Inflammatory macrophage treated with lipopolysaccharide for 1 hour (primary cell): ENCODE measurements at regions not wholly inside any gene's neighbourhood (a gene's known extent, or its start where the extent isn't known, plus 50 kb on each side); places are given as distances from the start of the nearest gene placed in this dataset.
"Not testable (repeated sequence)": the region's sequence is repeated elsewhere in the genome, so short reads cannot be mapped to it uniquely, and the experiment has no call there.

Source experiments
- DNase-seq, 2 donors: peaks; one replicate each; pipeline ENCODE4 v3.0.0-alpha.2; 2020 to 2022

GRCh38 chr14:59017285-59017965 lies 171.0 kb upstream of the DAAM1 start:
- DNase-seq, result no peak

DNA sequence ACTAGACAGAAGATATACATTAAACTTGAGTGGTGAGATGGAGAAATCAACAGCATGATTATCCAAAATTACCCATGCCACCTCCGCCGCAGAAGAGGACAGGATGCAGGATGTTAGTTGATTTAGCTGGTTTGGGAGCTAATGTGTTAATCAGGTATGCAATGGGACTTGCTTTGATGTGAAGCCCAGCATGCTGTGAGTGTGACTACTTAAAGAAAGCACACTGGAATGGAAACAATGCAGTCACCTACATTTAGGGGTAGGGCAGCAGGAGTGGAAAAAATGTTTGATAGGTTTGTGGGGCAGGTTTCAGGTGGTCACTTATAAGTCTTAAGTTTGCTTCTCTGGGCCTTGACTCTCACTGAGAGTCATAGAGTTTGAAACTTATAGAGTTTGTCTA lies 170.0 kb upstream of the DAAM1 start:
- no peak for DNase-seq

GRCh38 chr14:59018978-59019377 lies 169.5 kb upstream of the DAAM1 start:
- no peak for DNase-seq

DNA sequence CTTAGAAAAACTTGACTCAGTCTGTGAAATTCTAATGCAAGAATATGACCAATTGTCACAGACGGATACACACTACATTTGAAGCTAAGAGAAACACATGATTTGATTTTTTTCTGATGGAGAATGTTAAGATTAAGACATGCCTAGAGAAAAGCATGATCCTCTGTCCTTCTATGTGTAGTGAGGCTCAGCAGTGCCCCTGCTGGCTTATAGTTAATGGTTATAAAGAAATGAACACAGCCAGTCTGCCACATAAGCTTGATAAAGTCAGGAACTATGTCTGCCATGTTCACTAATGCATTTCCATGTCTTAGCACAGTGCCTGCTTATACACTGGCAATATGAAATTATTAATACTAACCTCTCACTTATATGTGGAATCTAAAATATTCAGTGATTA lies 168.1 kb upstream of the DAAM1 start:
- peak; percentile 6 to 16 for DNase-seq

- no peak for DNase-seq
Measured at GRCh38 chr14:59022144-59022543, 166.3 kb upstream of the DAAM1 start.

GRCh38 chr14:59026081-59026480 lies 162.4 kb upstream of the DAAM1 start:
- DNase-seq, result no peak

- not testable (repeated sequence) for DNase-seq
Measured at GRCh38 chr14:59026640-59027039, 161.8 kb upstream of the DAAM1 start.

- peak; percentile 19 to 54 for DNase-seq
Measured at GRCh38 chr14:59028476-59029202, 159.8 kb upstream of the DAAM1 start.

DNA sequence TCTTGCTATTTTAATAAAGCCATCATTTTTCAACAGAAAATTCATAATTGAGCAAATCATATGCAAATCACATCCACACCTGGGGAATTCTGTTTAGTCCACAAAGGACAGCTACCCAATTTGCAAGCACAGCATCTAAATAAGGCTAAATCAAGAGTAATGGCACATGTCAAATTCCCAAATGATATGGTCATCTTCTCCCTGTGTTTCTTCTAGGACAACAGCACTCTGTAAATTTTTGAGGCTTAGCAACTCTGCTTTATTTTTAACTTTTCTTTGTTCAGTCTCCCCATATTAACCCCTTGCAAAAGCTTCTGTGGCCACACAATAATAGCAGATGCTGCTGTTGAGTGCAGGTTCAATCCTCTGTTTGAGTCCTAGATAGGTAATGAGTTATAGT lies 155.6 kb upstream of the DAAM1 start:
- DNase-seq, result no peak

DNA sequence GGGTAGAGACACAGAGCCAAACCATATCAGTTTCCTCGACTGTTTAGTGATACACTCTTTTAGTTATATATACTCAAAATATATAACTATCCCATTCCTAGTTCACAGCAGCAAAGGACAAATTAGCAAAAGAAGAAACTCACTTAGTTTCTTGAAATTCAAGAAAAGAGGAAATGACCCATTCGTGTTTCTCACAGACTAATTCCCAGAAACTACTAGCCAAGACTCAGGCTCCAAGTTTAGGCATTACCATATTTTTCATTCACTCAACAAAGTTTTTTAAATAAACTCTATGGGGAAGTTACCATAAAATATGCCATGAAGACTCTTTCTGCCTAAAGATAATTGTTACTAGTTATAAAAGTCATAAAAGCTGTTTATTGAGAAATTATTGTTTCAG lies 152.3 kb upstream of the DAAM1 start:
- DNase-seq, result peak; percentile 19 to 25

- DNase-seq, result peak in 1 of 2 donors; percentile 4
Measured at GRCh38 chr14:59037086-59037485, 151.4 kb upstream of the DAAM1 start.

- DNase-seq, result no peak
Measured at GRCh38 chr14:59037620-59038019, 150.8 kb upstream of the DAAM1 start.

DNA sequence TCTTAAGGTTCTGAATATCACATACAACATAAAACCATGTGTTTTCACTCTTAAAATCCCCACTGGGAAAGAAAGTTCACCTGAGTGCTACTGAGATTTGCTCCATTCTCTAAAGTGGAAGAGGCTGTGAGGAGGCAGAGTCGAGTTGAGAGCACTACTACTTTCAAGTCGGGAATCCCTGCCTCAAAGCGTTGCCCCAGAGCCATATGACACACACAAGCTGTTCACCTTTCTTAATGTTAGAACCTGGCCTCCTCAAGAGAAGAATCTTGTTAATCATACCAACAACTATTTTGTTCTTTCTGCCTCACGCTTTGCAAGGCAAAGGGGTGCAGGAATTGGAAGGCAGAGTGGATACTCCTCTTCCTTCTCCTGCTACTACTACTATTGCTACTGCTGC lies 149.7 kb upstream of the DAAM1 start:
- no peak for DNase-seq

DNA sequence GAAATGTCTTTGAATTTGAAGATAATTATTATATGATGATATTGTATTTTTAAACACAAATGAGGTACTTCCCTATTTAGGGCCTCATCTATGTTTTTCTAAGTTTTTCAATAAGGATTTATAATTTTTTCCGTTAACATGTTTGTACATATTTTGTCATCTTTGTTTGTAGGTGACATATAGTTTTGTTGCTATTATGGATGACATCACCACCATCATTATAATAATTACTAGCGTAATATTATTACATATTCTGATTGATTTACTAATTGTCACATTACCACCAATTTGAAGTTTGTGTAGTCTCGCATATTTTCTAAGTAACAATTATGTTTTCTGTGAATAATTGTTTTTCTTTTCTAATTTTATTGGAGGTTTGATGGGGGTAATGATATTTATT lies 147.2 kb upstream of the DAAM1 start:
- DNase-seq, result no peak

DNA sequence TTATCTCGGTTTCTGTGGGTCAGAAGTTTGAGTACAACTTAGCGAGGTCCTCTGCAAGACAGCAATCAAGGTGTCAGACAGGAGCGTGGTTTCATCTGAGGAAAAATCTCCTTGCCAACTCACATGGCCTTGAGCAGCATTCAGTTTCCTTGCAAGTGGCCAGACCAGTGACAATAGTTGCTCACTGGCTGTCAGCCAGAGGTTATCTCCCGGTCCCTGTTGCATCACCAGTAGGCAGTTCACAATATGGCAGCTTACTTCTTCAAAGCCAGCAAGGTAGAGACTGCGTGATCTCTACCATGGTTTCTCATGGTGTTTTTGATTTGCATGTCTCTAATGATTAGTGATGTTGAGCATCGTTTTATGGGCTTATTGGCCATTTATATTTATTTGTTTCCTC lies 143.8 kb upstream of the DAAM1 start:
- DNase-seq, result no peak

GRCh38 chr14:59046746-59047145 lies 141.7 kb upstream of the DAAM1 start:
- DNase-seq, result no peak

DNA sequence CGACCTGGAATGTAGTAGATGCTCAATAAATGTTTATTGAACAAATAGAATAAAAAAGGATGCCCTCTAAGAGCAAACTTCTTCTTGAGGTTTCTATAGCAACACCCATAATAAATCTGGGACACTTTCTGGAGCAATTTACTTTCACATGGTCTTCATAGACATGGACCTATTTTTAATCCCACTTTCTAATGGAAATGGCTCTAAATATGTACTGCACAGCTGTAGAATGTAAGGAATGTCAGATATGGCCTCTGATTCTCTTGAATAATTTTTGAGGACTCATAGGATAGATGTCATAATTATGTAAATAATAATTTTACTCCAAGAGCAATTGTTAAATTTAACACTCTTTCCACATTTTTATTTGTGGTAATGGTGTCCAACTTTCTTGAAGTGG lies 133.5 kb upstream of the DAAM1 start:
- no peak for DNase-seq

- peak; percentile 8 to 58 for DNase-seq
Measured at GRCh38 chr14:59055439-59056045, 132.9 kb upstream of the DAAM1 start.

GRCh38 chr14:59057551-59057950 lies 130.9 kb upstream of the DAAM1 start:
- DNase-seq, result no peak

DNA sequence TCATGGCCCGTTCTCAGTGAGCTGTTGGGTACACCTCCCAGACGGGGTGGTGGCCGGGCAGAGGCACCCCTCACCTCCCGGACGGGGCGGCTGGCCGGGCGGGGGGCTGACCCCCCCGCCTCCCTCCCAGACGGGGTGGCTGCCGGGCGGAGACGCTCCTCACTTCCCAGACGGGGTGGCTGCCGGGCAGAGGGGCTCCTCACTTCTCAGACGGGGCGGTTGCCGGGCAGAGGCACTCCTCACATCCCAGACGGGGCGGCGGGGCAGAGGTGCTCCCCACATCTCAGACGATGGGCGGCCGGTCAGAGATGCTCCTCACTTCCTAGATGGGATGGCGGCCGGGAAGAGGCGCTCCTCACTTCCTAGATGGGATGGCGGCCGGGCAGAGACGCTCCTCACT lies 129.7 kb upstream of the DAAM1 start:
- DNase-seq, result not testable (repeated sequence)

- DNase-seq, result no peak
Measured at GRCh38 chr14:59060841-59061240, 127.6 kb upstream of the DAAM1 start.

DNA sequence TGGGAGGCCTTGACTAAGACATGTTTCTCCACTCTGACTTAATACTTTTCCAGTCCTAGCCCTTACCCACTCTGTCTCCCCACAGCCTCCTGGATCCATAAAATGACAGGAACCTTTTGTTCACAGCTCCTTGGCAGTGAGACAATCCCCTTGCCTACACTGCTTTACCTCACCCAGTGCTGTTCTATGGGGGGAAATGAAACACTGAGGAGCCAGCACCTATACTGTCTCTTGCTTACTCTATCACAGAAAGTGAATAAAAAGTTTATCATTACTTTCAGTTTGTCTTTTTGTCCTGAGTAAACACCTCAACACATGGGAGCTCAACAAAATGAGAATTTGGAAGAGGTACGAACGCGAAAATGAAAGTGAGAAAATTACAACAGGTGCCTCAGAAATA lies 127.2 kb upstream of the DAAM1 start:
- no peak for DNase-seq

DNA sequence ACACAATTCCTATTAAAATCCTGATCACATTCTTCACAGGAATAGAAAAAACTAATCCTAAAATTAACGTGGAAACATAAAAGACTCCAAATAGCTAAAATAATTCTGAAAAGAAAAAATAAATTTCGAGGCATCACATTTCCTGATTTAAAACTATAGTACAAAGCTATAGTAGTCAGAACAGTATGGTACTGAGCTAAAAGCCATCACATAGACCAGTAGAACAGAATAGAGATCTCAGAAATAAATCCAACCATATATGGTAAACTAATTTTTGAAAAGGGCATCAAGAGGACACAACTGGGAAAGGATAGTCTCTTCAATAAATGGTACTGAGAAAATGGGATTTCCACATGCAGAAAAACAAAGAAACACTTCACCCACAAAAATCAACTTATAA lies 125.2 kb upstream of the DAAM1 start:
- DNase-seq, result no peak
